OCI-LY1 (cell line): ENCODE measurements at regions not wholly inside any gene's neighbourhood (a gene's known extent, or its start where the extent isn't known, plus 50 kb on each side); places are given as distances from the start of the nearest gene placed in this dataset.

Source experiments
- EZH2 ChIP-seq: fragments of 200-600 bp; sonication (generic), shearing (Covaris generic); IDR thresholded peaks from 2 replicates; pipeline ENCODE4 v1.8.0; 2017; ENCODE audit warnings: borderline replicate concordance, mixed run types, mild to moderate bottlenecking, antibody characterized with exemption, low read length, moderate library complexity, mixed read lengths
- TF ChIP-seq, protein P1 (sequence below): fragments of 200-600 bp; sonication (generic), shearing (Covaris generic); IDR thresholded peaks from 2 replicates; pipeline ENCODE4 v1.5.1; 2017; ENCODE audit warnings: mild to moderate bottlenecking, antibody characterized with exemption, low read length, moderate library complexity, mixed read lengths

DNA sequence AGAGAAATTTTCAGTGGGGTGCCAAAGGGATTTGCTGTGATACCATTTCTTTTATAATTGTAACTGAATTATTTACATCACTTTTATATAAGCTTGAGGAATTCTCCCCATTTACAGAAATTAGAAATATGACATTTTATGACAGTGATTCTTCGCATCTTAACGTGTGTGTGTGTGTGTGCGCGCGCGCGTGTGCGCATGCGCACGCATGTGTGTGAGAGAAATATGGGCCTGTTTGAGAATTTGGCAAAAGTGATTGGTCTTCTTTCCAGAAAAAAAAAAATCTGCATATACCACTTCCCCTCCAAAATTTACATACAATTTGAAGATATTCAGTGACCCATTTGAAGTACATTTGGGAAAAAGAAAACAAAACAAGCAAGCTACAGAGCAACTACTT is 190.7 kb upstream of the PDE4D start:
- TF ChIP-seq, protein P1, sequence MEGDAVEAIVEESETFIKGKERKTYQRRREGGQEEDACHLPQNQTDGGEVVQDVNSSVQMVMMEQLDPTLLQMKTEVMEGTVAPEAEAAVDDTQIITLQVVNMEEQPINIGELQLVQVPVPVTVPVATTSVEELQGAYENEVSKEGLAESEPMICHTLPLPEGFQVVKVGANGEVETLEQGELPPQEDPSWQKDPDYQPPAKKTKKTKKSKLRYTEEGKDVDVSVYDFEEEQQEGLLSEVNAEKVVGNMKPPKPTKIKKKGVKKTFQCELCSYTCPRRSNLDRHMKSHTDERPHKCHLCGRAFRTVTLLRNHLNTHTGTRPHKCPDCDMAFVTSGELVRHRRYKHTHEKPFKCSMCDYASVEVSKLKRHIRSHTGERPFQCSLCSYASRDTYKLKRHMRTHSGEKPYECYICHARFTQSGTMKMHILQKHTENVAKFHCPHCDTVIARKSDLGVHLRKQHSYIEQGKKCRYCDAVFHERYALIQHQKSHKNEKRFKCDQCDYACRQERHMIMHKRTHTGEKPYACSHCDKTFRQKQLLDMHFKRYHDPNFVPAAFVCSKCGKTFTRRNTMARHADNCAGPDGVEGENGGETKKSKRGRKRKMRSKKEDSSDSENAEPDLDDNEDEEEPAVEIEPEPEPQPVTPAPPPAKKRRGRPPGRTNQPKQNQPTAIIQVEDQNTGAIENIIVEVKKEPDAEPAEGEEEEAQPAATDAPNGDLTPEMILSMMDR = no peak
- TF ChIP-seq EZH2 = no peak
